ENCODE measurements at regions not wholly inside any gene's neighbourhood (a gene's known extent, or its start where the extent isn't known, plus 50 kb on each side); places are given as distances from the start of the nearest gene placed in this dataset.

- TF ChIP-seq CTCF (conservative IDR thresholded peaks at IDR 0.05 in 1 of 2, IDR thresholded peaks at IDR 0.05 in 1 of 2; ENCODE audit: low read depth in 1 of 2, low read length in 2 of 2) (no peak), EZH2 (IDR thresholded peaks at IDR 0.05; ENCODE audit: low read length, missing control alignments) (no peak)
Observed at GRCh38 chr9:7489036-7489435, 310.5 kb downstream of the DMAC1 start.

Data from fibroblast of lung (primary cell).